ENCODE measurements at regions not wholly inside any gene's neighbourhood (a gene's known extent, or its start where the extent isn't known, plus 50 kb on each side); places are given as distances from the start of the nearest gene placed in this dataset.

- DNase-seq (no peak), ATAC-seq (no peak)
- TF ChIP-seq, protein P1, sequence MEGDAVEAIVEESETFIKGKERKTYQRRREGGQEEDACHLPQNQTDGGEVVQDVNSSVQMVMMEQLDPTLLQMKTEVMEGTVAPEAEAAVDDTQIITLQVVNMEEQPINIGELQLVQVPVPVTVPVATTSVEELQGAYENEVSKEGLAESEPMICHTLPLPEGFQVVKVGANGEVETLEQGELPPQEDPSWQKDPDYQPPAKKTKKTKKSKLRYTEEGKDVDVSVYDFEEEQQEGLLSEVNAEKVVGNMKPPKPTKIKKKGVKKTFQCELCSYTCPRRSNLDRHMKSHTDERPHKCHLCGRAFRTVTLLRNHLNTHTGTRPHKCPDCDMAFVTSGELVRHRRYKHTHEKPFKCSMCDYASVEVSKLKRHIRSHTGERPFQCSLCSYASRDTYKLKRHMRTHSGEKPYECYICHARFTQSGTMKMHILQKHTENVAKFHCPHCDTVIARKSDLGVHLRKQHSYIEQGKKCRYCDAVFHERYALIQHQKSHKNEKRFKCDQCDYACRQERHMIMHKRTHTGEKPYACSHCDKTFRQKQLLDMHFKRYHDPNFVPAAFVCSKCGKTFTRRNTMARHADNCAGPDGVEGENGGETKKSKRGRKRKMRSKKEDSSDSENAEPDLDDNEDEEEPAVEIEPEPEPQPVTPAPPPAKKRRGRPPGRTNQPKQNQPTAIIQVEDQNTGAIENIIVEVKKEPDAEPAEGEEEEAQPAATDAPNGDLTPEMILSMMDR (IDR thresholded peaks at IDR 0.05), result no peak
- no peak overlapping the region for H3K27ac ChIP-seq
- H3K9me3 ChIP-seq, result no peaks in the 10 kb centered on the region
- H3K4me3 ChIP-seq, result no peak overlapping the region
- H3K36me3 ChIP-seq, result no peaks in the 10 kb centered on the region
- intact Hi-C loops (cut with DNase I), result no loop called here
- H3K4me1 ChIP-seq, result no peaks in the 10 kb centered on the region
- H3K27me3 ChIP-seq, result no peaks in the 10 kb centered on the region
Observed at GRCh38 chr10:121059351-121059750, 208.2 kb downstream of the WDR11 start.

DNA sequence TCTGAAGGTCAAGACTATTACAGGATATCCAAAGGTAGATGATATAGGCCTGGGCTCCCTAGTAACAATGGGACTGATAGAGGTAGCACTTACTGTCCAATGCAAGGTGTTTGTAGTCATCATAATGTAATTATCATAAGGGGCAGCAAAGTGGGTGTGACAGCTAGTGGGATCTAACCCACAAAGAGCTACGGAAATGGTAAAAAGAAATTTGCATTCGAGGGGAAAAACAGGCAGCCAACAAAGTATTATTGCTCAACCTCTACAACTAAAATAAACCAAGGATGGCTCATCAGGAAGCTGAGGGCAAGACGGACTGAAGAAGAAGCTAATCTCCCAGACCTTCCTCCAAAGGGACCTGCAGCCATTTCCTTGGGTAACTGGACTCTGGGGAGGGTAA lies 211.0 kb downstream of the WDR11 start:
- H3K4me3 ChIP-seq, result no peak overlapping the region
- no peaks in the 10 kb centered on the region for H3K4me1 ChIP-seq
- DNase-seq (no peak), ATAC-seq (no peak)
- no peaks in the 10 kb centered on the region for H3K9me3 ChIP-seq
- no peaks in the 10 kb centered on the region for H3K27me3 ChIP-seq
- TF ChIP-seq, protein P1 (IDR thresholded peaks at IDR 0.05), result no peak
- intact Hi-C loops (cut with DNase I), result no loop called here
- H3K36me3 ChIP-seq, result no peaks in the 10 kb centered on the region
- no peak overlapping the region for H3K27ac ChIP-seq

- no peak overlapping the region for H3K4me3 ChIP-seq
- H3K4me1 ChIP-seq, result no peaks in the 10 kb centered on the region
- intact Hi-C loops (cut with DNase I), result no loop called here
- DNase-seq (no peak), ATAC-seq (no peak)
- TF ChIP-seq, protein P1 (IDR thresholded peaks at IDR 0.05), result no peak
- no peak overlapping the region for H3K27ac ChIP-seq
- no peaks in the 10 kb centered on the region for H3K36me3 ChIP-seq
- H3K9me3 ChIP-seq, result no peaks in the 10 kb centered on the region
- H3K27me3 ChIP-seq, result no peaks in the 10 kb centered on the region
Observed at GRCh38 chr10:121063744-121064143, 212.6 kb downstream of the WDR11 start.

DNA sequence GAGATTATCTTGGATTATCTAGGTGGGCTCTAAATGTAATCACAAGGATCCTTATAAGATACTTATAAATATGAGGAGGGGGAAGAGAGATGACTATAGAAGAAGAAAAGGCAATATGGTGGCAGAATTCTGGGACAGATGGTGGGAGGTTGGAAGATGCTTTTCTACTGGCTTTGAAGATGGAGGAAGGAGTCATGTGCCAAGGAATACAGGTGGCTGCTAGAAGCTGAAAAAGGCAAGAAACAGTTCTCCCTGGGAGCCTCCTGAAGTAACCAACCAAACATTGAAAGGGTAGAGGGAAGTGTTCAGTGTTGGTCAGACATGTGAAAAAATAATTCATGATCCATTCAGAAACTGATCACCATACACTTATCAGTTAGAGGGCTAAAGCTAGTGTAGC lies 213.3 kb downstream of the WDR11 start:
- intact Hi-C loops (cut with DNase I), result no loop called here
- H3K36me3 ChIP-seq, result no peaks in the 10 kb centered on the region
- no peak for ATAC-seq
- no peaks in the 10 kb centered on the region for H3K4me1 ChIP-seq
- no peak for DNase-seq
- H3K27me3 ChIP-seq, result no peaks in the 10 kb centered on the region
- H3K9me3 ChIP-seq, result no peaks in the 10 kb centered on the region
- H3K4me3 ChIP-seq, result no peak overlapping the region
- TF ChIP-seq, protein P1 (IDR thresholded peaks at IDR 0.05), result no peak
- H3K27ac ChIP-seq, result no peak overlapping the region

DNA sequence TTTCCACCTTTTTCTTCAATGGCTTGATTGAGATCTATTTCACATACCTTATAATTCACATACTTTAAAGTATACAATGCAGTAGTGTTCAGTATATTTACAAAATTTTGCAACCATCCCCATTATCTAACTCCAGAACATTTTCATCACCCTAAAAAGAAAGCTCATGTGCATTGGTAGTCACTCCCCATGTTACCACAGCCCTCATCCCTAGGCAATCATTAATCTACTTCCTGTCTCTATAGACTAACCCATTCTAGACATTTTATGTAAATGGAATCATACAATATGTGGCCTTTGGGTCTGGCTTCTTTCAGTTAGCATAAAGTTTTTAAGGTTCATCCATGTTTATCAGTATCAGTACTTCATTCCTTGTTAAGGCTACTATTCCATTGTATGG lies 214.2 kb downstream of the WDR11 start:
- intact Hi-C loops (cut with DNase I), result no loop called here
- no peak for ATAC-seq

More for the DNA sequence above, 214.2 kb downstream of the WDR11 start:
- H3K27ac ChIP-seq, result no peak overlapping the region
- no peak overlapping the region for H3K4me3 ChIP-seq
- no peaks in the 10 kb centered on the region for H3K9me3 ChIP-seq
- H3K27me3 ChIP-seq, result no peaks in the 10 kb centered on the region
- no peaks in the 10 kb centered on the region for H3K4me1 ChIP-seq
- no peaks in the 10 kb centered on the region for H3K36me3 ChIP-seq
- no peak for DNase-seq
- TF ChIP-seq, protein P1 (IDR thresholded peaks at IDR 0.05), result no peak

Measured in upper lobe of right lung (tissue), 1 donor.